ENCODE measurements at regions not wholly inside any gene's neighbourhood (a gene's known extent, or its start where the extent isn't known, plus 50 kb on each side); places are given as distances from the start of the nearest gene placed in this dataset.

- TF ChIP-seq RAD21 (IDR thresholded peaks at IDR 0.05 in 1 of 2, conservative IDR thresholded peaks at IDR 0.05 in 1 of 2; ENCODE audit: low read depth in 2 of 2, low read length in 2 of 2) (peak; percentile 69 to 70), RFX5 (IDR thresholded peaks at IDR 0.05; ENCODE audit: borderline replicate concordance, low read depth, low read length) (peak; percentile 71), POLR2AphosphoS5 (IDR thresholded peaks at IDR 0.05; ENCODE audit: low read depth, low read length) (no peak), MAX (IDR thresholded peaks at IDR 0.05) (no peak), CHD1 (IDR thresholded peaks at IDR 0.05; ENCODE audit: low read depth, low read length) (no peak), E2F6 (IDR thresholded peaks at IDR 0.05) (no peak)
Measured at GRCh38 chr2:13193900-13194299, 477.2 kb downstream of the TRIB2 start (continued).

All from H1 (cell line).